Neural progenitor cell (in vitro differentiated cells): ENCODE measurements at regions not wholly inside any gene's neighbourhood (a gene's known extent, or its start where the extent isn't known, plus 50 kb on each side); places are given as distances from the start of the nearest gene placed in this dataset.

Experiments
- DNase-seq: peaks from one replicate; pipeline ENCODE4 v3.0.0-alpha.2; 2016; ENCODE audit warnings: low spot score
- H2AFZ ChIP-seq: fragments of 200-600 bp; sonication (generic); replicated peaks from 2 replicates; pipeline ENCODE4 v1.6.1; 2016; ENCODE audit warnings: antibody characterized with exemption
- H3F3A ChIP-seq: fragments of 200-600 bp; sonication (generic); 2 replicates; pipeline ENCODE4 v1.6.1; 2016; ENCODE audit warnings: antibody characterized with exemption, low read depth
- H3K27ac ChIP-seq: fragments of 200-600 bp; sonication (generic); 2 replicates; pipeline ENCODE4 v1.5.1; 2016; ENCODE audit warnings: mild to moderate bottlenecking
- H3K27me3 ChIP-seq: fragments of 200-600 bp; sonication (generic); 2 replicates; pipeline ENCODE4 v1.6.1; 2016; ENCODE audit warnings: mild to moderate bottlenecking, moderate library complexity
- H3K36me3 ChIP-seq: fragments of 200-600 bp; sonication (generic); 2 replicates; pipeline ENCODE4 v1.5.1; 2016
- H3K4me1 ChIP-seq: fragments of 200-600 bp; sonication (generic); 2 replicates; pipeline ENCODE4 v1.6.1; 2016; ENCODE audit warnings: mixed run types
- H3K4me2 ChIP-seq: fragments of 200-600 bp; sonication (generic); 2 replicates; pipeline ENCODE4 v1.6.1; 2016
- H3K4me3 ChIP-seq: fragments of 200-600 bp; sonication (generic); 2 replicates; pipeline ENCODE4 v1.5.1; 2016
- H3K79me2 ChIP-seq: fragments of 200-600 bp; sonication (generic); 2 replicates; pipeline ENCODE4 v1.6.1; 2016; ENCODE audit warnings: low read depth
- H3K9ac ChIP-seq: fragments of 200-600 bp; sonication (generic); 2 replicates; pipeline ENCODE4 v1.6.1; 2016
- H3K9me3 ChIP-seq: fragments of 200-600 bp; sonication (generic); 2 replicates; pipeline ENCODE4 v1.5.1; 2016; ENCODE audit warnings: low read depth
- H4K20me1 ChIP-seq: fragments of 200-600 bp; sonication (generic); 2 replicates; pipeline ENCODE4 v1.6.1; 2016; ENCODE audit warnings: low read depth
- H3K27ac Mint-ChIP-seq: 3 replicates; pipeline ENCODE4 v1.8.0; 2021; ENCODE audit warnings: mixed read lengths
- H3K27me3 Mint-ChIP-seq: 2 replicates; pipeline ENCODE4 v1.8.0; 2022; ENCODE audit warnings: low read depth, mild to moderate bottlenecking, inconsistent platforms, moderate library complexity, mixed read lengths; ENCODE audit not compliant: insufficient read depth
- H3K36me3 Mint-ChIP-seq: 3 replicates; pipeline ENCODE4 v1.8.0; 2021; ENCODE audit warnings: mixed read lengths
- H3K4me1 Mint-ChIP-seq: 3 replicates; pipeline ENCODE4 v1.8.0; 2021; ENCODE audit warnings: mixed read lengths
- H3K4me3 Mint-ChIP-seq: 3 replicates; pipeline ENCODE4 v1.8.0; 2021; ENCODE audit warnings: mild to moderate bottlenecking, moderate library complexity, mixed read lengths
- H3K9me3 Mint-ChIP-seq: 3 replicates; pipeline ENCODE4 v1.8.0; 2020; ENCODE audit warnings: mixed read lengths
- EZH2 ChIP-seq: fragments of 200-600 bp; sonication (generic); IDR thresholded peaks from 2 replicates; pipeline ENCODE4 v1.6.1; 2017; ENCODE audit warnings: antibody characterized with exemption, mild to moderate bottlenecking, moderate library complexity
- EZH2phosphoT487 ChIP-seq: fragments of 200-600 bp; sonication (generic); IDR thresholded peaks from 2 replicates; pipeline ENCODE4 v1.6.1; 2017; ENCODE audit warnings: antibody characterized with exemption
- TF ChIP-seq, protein P1 (sequence below): fragments of 200-600 bp; sonication (generic); IDR thresholded peaks from 2 replicates; pipeline ENCODE4 v1.5.1; 2017; ENCODE audit warnings: antibody characterized with exemption, mild to moderate bottlenecking

GRCh38 chrX:3216581-3217180, 129.8 kb downstream of the MXRA5 start:
- H3K4me2 ChIP-seq: no peak overlapping the region
- peaks cover 12% of the 10 kb centered on the region for H3K9me3 Mint-ChIP-seq
- H3K36me3 Mint-ChIP-seq: no peaks in the 10 kb centered on the region
- no peaks in the 10 kb centered on the region for H3K9me3 ChIP-seq
- H3K27me3 Mint-ChIP-seq: no peaks in the 10 kb centered on the region
- H3K4me3 Mint-ChIP-seq: no peak overlapping the region
- no peaks in the 10 kb centered on the region for H3K79me2 ChIP-seq
- no peaks in the 10 kb centered on the region for H3K27me3 ChIP-seq
- H3K27ac Mint-ChIP-seq: no peak overlapping the region
- H3K27ac ChIP-seq: no peak overlapping the region
- no peaks in the 10 kb centered on the region for H3K4me1 Mint-ChIP-seq
- TF ChIP-seq, protein P1, sequence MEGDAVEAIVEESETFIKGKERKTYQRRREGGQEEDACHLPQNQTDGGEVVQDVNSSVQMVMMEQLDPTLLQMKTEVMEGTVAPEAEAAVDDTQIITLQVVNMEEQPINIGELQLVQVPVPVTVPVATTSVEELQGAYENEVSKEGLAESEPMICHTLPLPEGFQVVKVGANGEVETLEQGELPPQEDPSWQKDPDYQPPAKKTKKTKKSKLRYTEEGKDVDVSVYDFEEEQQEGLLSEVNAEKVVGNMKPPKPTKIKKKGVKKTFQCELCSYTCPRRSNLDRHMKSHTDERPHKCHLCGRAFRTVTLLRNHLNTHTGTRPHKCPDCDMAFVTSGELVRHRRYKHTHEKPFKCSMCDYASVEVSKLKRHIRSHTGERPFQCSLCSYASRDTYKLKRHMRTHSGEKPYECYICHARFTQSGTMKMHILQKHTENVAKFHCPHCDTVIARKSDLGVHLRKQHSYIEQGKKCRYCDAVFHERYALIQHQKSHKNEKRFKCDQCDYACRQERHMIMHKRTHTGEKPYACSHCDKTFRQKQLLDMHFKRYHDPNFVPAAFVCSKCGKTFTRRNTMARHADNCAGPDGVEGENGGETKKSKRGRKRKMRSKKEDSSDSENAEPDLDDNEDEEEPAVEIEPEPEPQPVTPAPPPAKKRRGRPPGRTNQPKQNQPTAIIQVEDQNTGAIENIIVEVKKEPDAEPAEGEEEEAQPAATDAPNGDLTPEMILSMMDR: no peak
- TF ChIP-seq EZH2phosphoT487 (no peak), EZH2 (no peak)
- no peak overlapping the region for H3K9ac ChIP-seq
- no peak for DNase-seq
- no peaks in the 10 kb centered on the region for H3F3A ChIP-seq
- H2AFZ ChIP-seq: no peak overlapping the region
- no peak overlapping the region for H3K4me3 ChIP-seq
- H3K36me3 ChIP-seq: no peaks in the 10 kb centered on the region
- no peaks in the 10 kb centered on the region for H4K20me1 ChIP-seq
- no peaks in the 10 kb centered on the region for H3K4me1 ChIP-seq

DNA sequence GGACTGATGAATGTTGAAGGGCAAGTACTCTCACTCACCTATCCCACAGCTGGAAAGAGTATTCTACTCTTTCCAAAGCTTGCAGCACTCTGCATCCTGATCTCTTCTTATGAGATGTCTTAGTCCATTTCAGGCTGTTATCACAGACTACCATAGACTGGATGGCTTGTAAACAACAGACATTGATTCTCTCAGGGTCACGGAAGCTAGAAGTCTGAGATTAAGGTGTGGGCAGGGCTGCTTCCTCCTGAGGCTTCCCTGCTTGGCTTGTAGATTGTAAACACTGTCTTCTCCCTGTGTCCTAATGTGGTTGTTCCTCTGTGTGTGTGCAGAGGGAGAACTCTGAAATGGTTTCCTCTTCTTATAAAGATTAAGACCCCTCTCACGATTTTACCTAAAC, 131.2 kb downstream of the MXRA5 start:
- Histone ChIP-seq H3K9ac (no peak overlapping the region), H2AFZ (no peak overlapping the region), H3K4me1 (no peaks in the 10 kb centered on the region), H3F3A (no peaks in the 10 kb centered on the region), H3K79me2 (no peaks in the 10 kb centered on the region), H3K4me2 (no peak overlapping the region), H3K9me3 (no peaks in the 10 kb centered on the region), H3K27me3 (no peaks in the 10 kb centered on the region), H3K36me3 (no peaks in the 10 kb centered on the region), H4K20me1 (no peaks in the 10 kb centered on the region), H3K27ac (no peak overlapping the region), H3K4me3 (no peak overlapping the region)
- no peak for DNase-seq
- Mint-ChIP-seq H3K27ac (no peak overlapping the region), H3K4me3 (no peak overlapping the region), H3K27me3 (no peaks in the 10 kb centered on the region), H3K4me1 (no peaks in the 10 kb centered on the region), H3K36me3 (no peaks in the 10 kb centered on the region), H3K9me3 (peaks cover 12% of the 10 kb centered on the region)
- TF ChIP-seq, protein P1: no peak
- TF ChIP-seq EZH2phosphoT487: no peak
- TF ChIP-seq EZH2: no peak

DNA sequence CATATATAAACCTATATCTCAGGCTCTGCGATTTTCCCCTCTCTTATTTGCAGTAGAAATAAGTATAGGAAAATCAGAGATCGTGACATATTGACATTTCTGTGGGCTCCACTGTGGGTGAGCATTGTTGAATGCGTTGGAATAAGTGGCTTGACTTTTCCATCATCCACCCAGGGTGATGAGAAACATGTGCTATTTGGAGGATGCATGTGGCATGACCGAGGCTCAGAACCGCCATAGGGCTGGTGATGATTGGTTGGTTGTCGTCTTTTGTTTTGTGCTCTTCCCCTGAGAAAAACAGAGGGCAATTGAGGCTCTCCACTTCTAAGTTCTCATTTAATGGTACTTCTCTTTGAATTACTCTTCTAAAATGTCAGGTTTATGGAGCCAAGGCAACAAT, 140.1 kb downstream of the MXRA5 start:
- H3K36me3 Mint-ChIP-seq: no peaks in the 10 kb centered on the region
- H3K4me3 Mint-ChIP-seq: no peak overlapping the region

More for the DNA sequence above, 140.1 kb downstream of the MXRA5 start:
- no peak overlapping the region for H3K4me2 ChIP-seq
- no peaks in the 10 kb centered on the region for H3K4me1 ChIP-seq
- no peak overlapping the region for H2AFZ ChIP-seq
- DNase-seq: no peak
- H3K36me3 ChIP-seq: no peaks in the 10 kb centered on the region
- no peak overlapping the region for H3K9ac ChIP-seq
- Mint-ChIP-seq H3K27ac (no peak overlapping the region), H3K27me3 (peaks cover 2% of the 10 kb centered on the region), H3K4me1 (peaks cover under 1% of the 10 kb centered on the region), H3K9me3 (no peaks in the 10 kb centered on the region)
- H3F3A ChIP-seq: no peaks in the 10 kb centered on the region
- no peaks in the 10 kb centered on the region for H3K9me3 ChIP-seq
- H3K27me3 ChIP-seq: no peaks in the 10 kb centered on the region
- H4K20me1 ChIP-seq: no peaks in the 10 kb centered on the region
- no peak overlapping the region for H3K4me3 ChIP-seq
- TF ChIP-seq EZH2phosphoT487: no peak
- TF ChIP-seq, protein P1: no peak
- TF ChIP-seq EZH2: no peak
- no peak overlapping the region for H3K27ac ChIP-seq
- no peaks in the 10 kb centered on the region for H3K79me2 ChIP-seq
